ENCODE measurements at regions not wholly inside any gene's neighbourhood (a gene's known extent, or its start where the extent isn't known, plus 50 kb on each side); places are given as distances from the start of the nearest gene placed in this dataset.
"Not testable (repeated sequence)": the region's sequence is repeated elsewhere in the genome, so short reads cannot be mapped to it uniquely, and the experiment has no call there.

- DNase-seq (ENCODE audit: low read depth), result no peak
Measured at GRCh38 chr16:82300374-82300951, 130.4 kb upstream of the MPHOSPH6 start.

DNA sequence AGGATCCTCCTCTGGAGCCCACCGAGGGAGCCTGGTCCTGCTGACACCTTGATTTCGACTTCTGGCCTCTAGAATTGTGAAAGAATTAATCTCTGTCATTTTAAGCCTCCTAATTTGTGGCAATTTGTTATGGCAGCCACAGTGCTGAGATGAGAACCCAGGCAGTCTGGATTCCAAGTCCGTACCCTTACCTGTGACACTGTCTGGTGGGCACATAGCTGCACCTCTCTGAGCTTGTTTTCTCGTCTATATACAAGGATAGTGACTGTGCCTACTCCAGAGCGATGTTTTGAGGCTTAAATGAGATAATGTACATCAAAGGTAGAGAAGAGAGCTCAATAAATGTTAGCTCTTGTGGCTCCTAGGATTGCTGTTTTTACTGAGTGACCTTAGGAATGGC lies 128.4 kb upstream of the MPHOSPH6 start:
- DNase-seq (ENCODE audit: low read depth), result no peak

DNA sequence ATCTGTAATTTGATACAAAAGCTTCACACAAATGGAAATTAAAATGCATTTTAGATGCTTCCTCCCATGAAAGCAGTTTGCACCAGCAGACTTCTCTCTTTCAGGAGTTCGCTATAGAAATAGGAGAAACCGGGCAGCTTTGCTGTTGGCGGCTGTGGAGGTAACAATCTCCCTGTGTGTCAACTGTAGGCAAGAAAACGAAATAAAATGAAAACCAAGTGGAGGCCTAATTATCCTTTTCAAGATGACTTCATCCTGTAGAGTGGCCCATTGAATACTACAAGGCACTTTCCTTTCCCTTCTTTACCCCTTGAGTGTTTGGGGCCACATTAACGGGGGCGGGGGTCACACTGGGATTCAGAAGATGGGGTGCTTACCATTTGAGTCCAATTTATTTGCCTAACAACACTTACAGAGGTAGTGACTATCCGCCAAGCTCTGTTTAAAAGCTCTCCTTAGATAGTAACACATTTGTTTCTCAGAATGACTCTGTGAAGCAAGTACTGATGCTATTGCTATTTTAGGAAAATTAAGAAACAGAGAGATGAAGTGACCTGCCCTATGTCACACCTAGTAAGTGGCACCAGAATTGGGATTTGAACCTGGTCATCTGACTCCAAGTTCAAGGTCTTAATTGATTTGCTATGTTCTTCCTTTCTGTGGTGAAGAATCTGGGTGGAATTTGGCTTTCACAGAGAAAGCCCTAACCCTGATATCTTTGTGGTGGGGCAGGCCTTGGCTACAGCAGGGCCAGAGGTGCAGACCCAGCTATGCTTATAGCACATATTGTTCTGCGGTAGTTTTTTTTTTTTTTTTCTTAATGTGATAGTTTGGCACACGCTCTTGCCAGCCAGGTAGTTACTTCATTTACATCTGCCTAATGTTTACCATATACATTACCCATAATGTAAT lies 125.5 kb upstream of the MPHOSPH6 start:
- no peak for DNase-seq (ENCODE audit: low read depth)

GRCh38 chr16:82293671-82294070 lies 123.6 kb upstream of the MPHOSPH6 start:
- DNase-seq (ENCODE audit: low read depth), result no peak

DNA sequence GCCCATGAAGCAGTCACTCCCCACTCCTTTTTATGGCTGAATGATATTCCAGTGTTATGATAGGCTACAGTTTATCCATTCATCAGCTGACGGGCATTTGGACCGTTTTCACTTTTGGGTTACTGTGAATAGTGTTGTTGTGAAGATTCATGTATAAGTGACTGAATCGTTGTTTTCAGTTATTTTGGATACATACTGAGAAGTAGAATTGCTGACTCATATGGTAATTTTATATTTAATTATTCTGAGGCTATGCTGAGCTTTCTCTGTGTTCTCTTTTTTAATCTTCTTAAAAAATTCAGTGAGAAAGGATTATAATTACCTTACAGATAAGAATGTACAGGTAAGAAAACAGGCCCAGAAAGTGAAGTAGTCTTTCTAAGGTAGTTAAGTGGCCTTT lies 117.9 kb upstream of the MPHOSPH6 start:
- DNase-seq (ENCODE audit: low read depth), result no peak

GRCh38 chr16:82282662-82283061 lies 112.6 kb upstream of the MPHOSPH6 start:
- DNase-seq (ENCODE audit: low read depth), result no peak

- no peak for DNase-seq (ENCODE audit: low read depth)
Measured at GRCh38 chr16:82281544-82281943, 111.5 kb upstream of the MPHOSPH6 start.

DNA sequence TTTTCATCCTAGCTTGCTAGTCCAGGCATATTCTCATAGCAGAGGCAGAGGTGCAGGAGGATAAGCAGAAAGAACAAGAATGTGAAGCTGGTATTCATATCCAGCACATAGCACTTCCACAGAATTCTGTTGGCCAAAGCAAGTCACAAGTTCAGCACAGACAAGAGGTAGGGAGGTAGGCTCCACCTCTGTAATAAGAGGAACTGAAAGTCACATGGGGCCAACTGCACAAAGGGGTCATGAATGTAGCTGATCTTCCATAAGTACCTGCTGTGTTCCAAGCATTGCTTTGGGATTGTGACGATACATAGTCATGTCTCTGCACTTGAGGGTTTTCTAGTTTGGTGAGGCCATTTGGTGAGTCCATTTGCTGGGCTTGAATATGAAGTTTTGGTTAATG lies 110.8 kb upstream of the MPHOSPH6 start:
- no peak for DNase-seq (ENCODE audit: low read depth)

- not testable (repeated sequence) for DNase-seq (ENCODE audit: low read depth)
Measured at GRCh38 chr16:82275349-82275748, 105.3 kb upstream of the MPHOSPH6 start.

GRCh38 chr16:82271636-82272035 lies 101.6 kb upstream of the MPHOSPH6 start:
- no peak for DNase-seq (ENCODE audit: low read depth)

DNA sequence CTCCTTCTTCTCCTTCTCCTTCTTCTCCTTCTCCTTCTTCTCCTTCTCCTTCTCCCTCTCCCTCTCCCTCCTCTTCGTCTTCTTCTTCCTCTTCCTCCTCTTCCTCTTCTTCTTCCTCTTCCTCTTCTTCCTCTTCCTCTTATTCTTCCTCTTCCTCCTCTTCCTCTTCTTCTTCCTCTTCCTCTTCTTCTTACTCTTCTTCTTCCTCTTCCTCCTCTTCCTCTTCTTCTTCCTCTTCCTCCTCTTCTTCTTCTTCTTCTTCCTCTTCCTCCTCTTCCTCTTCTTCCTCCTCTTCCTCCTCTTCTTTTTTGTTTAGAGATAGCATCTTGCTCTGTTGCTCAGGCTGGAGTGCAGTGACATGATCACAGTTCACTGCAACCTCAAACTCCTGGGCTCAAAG lies 97.7 kb upstream of the MPHOSPH6 start:
- DNase-seq (ENCODE audit: low read depth), result not testable (repeated sequence)

GRCh38 chr16:82265809-82266208 lies 95.8 kb upstream of the MPHOSPH6 start:
- no peak for DNase-seq (ENCODE audit: low read depth)

DNA sequence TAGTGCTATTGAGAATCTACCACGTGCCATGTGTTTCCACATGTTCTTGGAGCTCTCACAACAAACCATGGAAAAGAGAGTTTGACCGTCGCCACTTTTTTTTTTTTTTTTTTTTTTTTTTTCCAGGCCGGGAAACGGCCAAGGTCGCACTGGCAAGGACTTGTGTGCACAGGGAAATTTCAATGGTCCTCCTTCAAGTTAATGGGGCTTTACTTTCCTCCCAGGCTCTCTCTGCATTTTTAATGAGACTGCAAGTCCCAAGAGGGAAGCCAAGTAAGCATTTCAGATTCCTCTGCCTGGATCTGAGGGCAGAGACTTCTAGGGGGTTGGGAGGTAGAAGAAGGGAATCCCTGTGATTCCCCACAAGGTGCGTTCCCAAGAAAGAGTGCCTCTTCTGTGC lies 94.7 kb upstream of the MPHOSPH6 start:
- DNase-seq (ENCODE audit: low read depth), result no peak

DNA sequence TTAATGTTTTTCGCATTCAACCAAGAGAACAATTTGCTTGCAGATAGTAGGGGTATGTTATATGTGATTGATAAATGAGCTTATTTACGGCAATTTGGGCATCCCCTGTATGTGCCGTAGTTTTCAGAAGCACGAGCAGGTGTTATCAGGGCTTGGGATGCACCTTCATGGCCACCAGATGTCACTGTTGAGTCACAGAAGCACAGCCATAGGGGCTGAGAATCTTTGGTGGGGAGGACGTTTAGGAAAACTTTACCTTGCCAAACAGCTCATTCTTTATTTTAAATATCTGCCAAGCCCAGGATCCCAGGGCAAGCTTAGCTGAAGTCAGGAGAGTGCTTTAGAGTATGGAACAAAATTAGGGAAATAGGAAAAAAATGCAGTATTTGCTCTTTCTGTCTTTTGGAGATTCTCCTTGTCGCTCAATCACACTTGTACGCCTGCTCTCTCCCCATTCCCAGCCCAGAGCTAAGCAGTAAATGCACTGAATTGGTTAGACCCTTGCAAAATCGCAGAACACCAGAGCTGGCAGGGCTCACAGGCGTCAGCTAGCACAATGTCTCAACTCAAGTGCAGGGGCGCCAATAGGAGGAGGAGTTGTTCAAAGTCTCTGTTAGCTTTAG lies 93.6 kb upstream of the MPHOSPH6 start:
- DNase-seq (ENCODE audit: low read depth), result peak; percentile 35

- no peak for DNase-seq (ENCODE audit: low read depth)
Measured at GRCh38 chr16:82262244-82262643, 92.2 kb upstream of the MPHOSPH6 start.

- no peak for DNase-seq (ENCODE audit: low read depth)
Measured at GRCh38 chr16:82260212-82260795, 90.3 kb upstream of the MPHOSPH6 start.

DNA sequence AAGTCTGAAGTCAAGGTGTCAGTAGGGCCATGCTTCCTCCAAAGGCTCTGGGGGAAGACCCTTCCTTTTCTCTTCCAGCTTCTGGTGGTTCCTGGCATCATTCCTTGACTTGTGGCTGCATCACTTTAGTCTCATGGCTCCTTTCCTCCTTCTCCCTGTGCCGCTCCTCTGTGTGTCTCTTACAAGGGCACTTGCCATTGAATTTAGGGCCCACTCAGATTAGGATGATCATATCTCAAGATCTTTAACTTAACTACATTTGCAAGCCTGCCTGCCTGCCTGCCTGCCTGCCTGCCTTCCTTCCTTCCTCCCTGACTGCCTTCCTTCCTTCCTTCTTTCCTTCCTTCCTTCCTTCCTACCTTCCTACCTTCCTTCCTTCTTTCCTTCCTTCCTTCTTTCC lies 89.7 kb upstream of the MPHOSPH6 start:
- no peak for DNase-seq (ENCODE audit: low read depth)

GRCh38 chr16:82257990-82258389 lies 88.0 kb upstream of the MPHOSPH6 start:
- no peak for DNase-seq (ENCODE audit: low read depth)

DNA sequence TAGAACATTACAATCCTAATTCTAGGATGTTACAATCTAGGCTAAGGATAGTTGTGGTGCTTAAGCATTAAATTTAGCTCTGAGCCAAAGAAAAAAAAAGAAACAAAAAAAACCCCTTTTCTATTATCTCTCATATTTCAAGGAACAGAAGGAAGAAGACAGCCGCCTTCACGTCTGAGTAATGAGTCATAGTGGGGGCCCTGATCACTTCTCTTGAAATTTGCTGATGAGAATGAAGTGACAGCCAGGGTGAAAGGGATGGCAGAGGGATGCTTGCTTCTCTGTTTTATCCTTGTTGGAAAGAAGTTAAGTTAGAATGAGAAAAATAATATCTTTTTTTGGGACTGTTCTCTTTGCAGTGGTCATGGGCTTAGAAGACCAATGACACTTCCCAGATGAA lies 82.6 kb upstream of the MPHOSPH6 start:
- DNase-seq (ENCODE audit: low read depth), result no peak

DNA sequence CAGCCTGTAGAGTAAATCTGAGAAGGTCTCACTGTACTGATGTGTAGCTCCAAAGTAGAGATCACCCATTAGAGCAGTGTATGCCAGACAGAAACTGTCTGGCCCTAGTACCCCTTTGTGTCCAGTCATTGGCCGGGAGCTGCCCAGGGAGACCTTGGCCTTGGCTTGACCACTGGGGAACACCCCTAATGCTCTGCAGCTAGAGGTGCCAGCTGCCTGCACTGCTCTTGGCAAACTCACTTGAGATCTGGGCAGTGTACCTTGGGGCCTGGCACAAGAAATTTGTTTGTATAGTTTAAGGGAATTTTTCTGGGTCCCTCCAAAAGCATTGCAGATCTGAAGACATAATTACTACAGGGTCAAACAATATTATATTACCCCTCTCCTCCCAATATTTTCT lies 78.7 kb upstream of the MPHOSPH6 start:
- no peak for DNase-seq (ENCODE audit: low read depth)

GRCh38 chr16:82248012-82248656 lies 78.1 kb upstream of the MPHOSPH6 start:
- no peak for DNase-seq (ENCODE audit: low read depth)

GRCh38 chr16:82242201-82242600 lies 72.2 kb upstream of the MPHOSPH6 start:
- no peak for DNase-seq (ENCODE audit: low read depth)

Data from forelimb muscle (tissue), 1 donor.